ENCODE measurements at regions not wholly inside any gene's neighbourhood (a gene's known extent, or its start where the extent isn't known, plus 50 kb on each side); places are given as distances from the start of the nearest gene placed in this dataset.
"Not testable (repeated sequence)": the region's sequence is repeated elsewhere in the genome, so short reads cannot be mapped to it uniquely, and the experiment has no call there.

- H3K27ac Mint-ChIP-seq = no peak overlapping the region
- Histone ChIP-seq H3K36me3 (replicated peaks in 1 of 2; ENCODE audit: control extremely low read depth in 1 of 2, control insufficient read depth in 1 of 2, extremely low read depth in 1 of 2, insufficient read depth in 2 of 2, low read length in 1 of 2) (no peaks in the 10 kb centered on the region), H3K9ac (ENCODE audit: low read length) (no peak overlapping the region), H3K4me1 (ENCODE audit: control insufficient read depth in 2 of 2, insufficient read depth in 2 of 2, low read length in 2 of 2) (no peaks in the 10 kb centered on the region), H3K27me3 (replicated peaks in 1 of 4; ENCODE audit: control extremely low read depth in 1 of 4, control insufficient read depth in 3 of 4, insufficient read depth in 4 of 4, low read length in 3 of 4) (no peaks in the 10 kb centered on the region), H3K4me2 (replicated peaks; ENCODE audit: low read depth, low read length, poor library complexity, severe bottlenecking) (no peak overlapping the region), H2AFZ (ENCODE audit: insufficient read depth, low read depth, low read length, poor library complexity, severe bottlenecking) (no peak overlapping the region), H4K20me1 (ENCODE audit: control insufficient read depth, insufficient read depth, low read length, poor library complexity, severe bottlenecking) (no peaks in the 10 kb centered on the region), H3K27ac (ENCODE audit: low read length in 2 of 2) (no peak overlapping the region), H3K79me2 (ENCODE audit: control insufficient read depth, insufficient read depth, low read length) (no peaks in the 10 kb centered on the region), H3K4me3 (ENCODE audit: control extremely low read depth in 1 of 5, extremely low read depth in 1 of 5, insufficient read depth in 1 of 5, low read depth in 2 of 5, low read length in 4 of 5) (no peak overlapping the region), H3K9me3 (ENCODE audit: control extremely low read depth in 1 of 3, control insufficient read depth in 2 of 3, insufficient read depth in 1 of 3, low read length in 2 of 3) (peaks cover 0 to 1% (median 0%) of the 10 kb centered on the region in 3 donors)
- H3K27me3 Mint-ChIP-seq = no peaks in the 10 kb centered on the region
- intact Hi-C loops (cut with micrococcal nuclease) = no loop called here
- DNase-seq = no peak
- no peaks in the 10 kb centered on the region for H3K4me1 Mint-ChIP-seq
- H3K4me3 Mint-ChIP-seq = no peak overlapping the region
- 88% methylated on average over 1 of the region's 2 CpGs for WGBS (ENCODE audit: insufficient coverage)
- ChIA-PET POLR2A (no interaction called here), CTCF (no interaction called here)
- ATAC-seq (ENCODE audit: low read depth) = no peak
- TF ChIP-seq, protein P1, sequence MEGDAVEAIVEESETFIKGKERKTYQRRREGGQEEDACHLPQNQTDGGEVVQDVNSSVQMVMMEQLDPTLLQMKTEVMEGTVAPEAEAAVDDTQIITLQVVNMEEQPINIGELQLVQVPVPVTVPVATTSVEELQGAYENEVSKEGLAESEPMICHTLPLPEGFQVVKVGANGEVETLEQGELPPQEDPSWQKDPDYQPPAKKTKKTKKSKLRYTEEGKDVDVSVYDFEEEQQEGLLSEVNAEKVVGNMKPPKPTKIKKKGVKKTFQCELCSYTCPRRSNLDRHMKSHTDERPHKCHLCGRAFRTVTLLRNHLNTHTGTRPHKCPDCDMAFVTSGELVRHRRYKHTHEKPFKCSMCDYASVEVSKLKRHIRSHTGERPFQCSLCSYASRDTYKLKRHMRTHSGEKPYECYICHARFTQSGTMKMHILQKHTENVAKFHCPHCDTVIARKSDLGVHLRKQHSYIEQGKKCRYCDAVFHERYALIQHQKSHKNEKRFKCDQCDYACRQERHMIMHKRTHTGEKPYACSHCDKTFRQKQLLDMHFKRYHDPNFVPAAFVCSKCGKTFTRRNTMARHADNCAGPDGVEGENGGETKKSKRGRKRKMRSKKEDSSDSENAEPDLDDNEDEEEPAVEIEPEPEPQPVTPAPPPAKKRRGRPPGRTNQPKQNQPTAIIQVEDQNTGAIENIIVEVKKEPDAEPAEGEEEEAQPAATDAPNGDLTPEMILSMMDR (IDR thresholded peaks at IDR 0.05) = no peak
- no peak for TF ChIP-seq EZH2 (IDR thresholded peaks at IDR 0.05; ENCODE audit: borderline replicate concordance, insufficient read depth, low read depth, low read length, poor library complexity, severe bottlenecking)
- peaks cover 11% of the 10 kb centered on the region for H3K9me3 Mint-ChIP-seq (ENCODE audit: insufficient read depth)
Observed at GRCh38 chr13:83085186-83085900, 796.9 kb downstream of the SLITRK1 start.

DNA sequence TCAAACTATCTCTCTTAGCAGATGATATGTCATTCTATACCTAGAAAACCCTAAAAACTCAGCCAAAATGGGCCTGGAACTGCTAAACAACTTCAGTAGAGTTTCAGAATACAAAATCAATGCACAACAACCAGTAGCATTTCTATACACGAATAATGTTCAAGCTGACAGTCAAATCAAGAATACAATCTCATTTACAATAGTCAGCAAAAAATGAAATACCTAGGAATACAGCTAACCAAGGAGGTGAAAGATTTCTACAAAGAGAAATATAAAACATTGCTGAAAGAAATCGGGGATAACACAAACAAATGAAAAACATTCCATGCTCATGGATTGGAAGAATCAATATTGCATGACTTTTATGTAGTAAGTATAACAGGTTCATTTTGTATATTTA is 804.8 kb downstream of the SLITRK1 start:
- Histone ChIP-seq H3K9ac (ENCODE audit: low read length) (no peak overlapping the region), H3K4me1 (ENCODE audit: control insufficient read depth in 2 of 2, insufficient read depth in 2 of 2, low read length in 2 of 2) (no peaks in the 10 kb centered on the region), H2AFZ (ENCODE audit: insufficient read depth, low read depth, low read length, poor library complexity, severe bottlenecking) (no peak overlapping the region), H3K9me3 (ENCODE audit: control extremely low read depth in 1 of 3, control insufficient read depth in 2 of 3, insufficient read depth in 1 of 3, low read length in 2 of 3) (peaks cover 0 to 5% (median 1%) of the 10 kb centered on the region in 3 donors), H3K27me3 (replicated peaks in 1 of 4; ENCODE audit: control extremely low read depth in 1 of 4, control insufficient read depth in 3 of 4, insufficient read depth in 4 of 4, low read length in 3 of 4) (no peaks in the 10 kb centered on the region), H3K4me3 (ENCODE audit: control extremely low read depth in 1 of 5, extremely low read depth in 1 of 5, insufficient read depth in 1 of 5, low read depth in 2 of 5, low read length in 4 of 5) (no peak overlapping the region), H4K20me1 (ENCODE audit: control insufficient read depth, insufficient read depth, low read length, poor library complexity, severe bottlenecking) (no peaks in the 10 kb centered on the region), H3K4me2 (replicated peaks; ENCODE audit: low read depth, low read length, poor library complexity, severe bottlenecking) (no peak overlapping the region), H3K36me3 (replicated peaks in 1 of 2; ENCODE audit: control extremely low read depth in 1 of 2, control insufficient read depth in 1 of 2, extremely low read depth in 1 of 2, insufficient read depth in 2 of 2, low read length in 1 of 2) (no peaks in the 10 kb centered on the region), H3K79me2 (ENCODE audit: control insufficient read depth, insufficient read depth, low read length) (no peaks in the 10 kb centered on the region), H3K27ac (ENCODE audit: low read length in 2 of 2) (no peak overlapping the region)
- H3K27me3 Mint-ChIP-seq = no peaks in the 10 kb centered on the region
- H3K4me1 Mint-ChIP-seq = no peaks in the 10 kb centered on the region
- DNase-seq (no peak), ATAC-seq (ENCODE audit: low read depth) (no peak)
- H3K27ac Mint-ChIP-seq = no peak overlapping the region
- H3K4me3 Mint-ChIP-seq = no peak overlapping the region
- peaks cover 5% of the 10 kb centered on the region for H3K9me3 Mint-ChIP-seq (ENCODE audit: insufficient read depth)
- intact Hi-C loops (cut with micrococcal nuclease) = no loop called here
- ChIA-PET CTCF (no interaction called here), POLR2A (no interaction called here)
- no peak for TF ChIP-seq EZH2 (IDR thresholded peaks at IDR 0.05; ENCODE audit: borderline replicate concordance, insufficient read depth, low read depth, low read length, poor library complexity, severe bottlenecking)
- TF ChIP-seq, protein P1 (IDR thresholded peaks at IDR 0.05) = no peak
- no CpG with 5 or more reads among the region's 2 CpGs for WGBS (ENCODE audit: insufficient coverage)

- H3K4me1 Mint-ChIP-seq; POLR2A ChIA-PET; H3K27me3 Mint-ChIP-seq; CTCF ChIA-PET; H3K4me2 ChIP-seq (replicated peaks; ENCODE audit: low read depth, low read length, poor library complexity, severe bottlenecking); intact Hi-C loops (cut with micrococcal nuclease); H3K9me3 ChIP-seq (ENCODE audit: control extremely low read depth in 1 of 3, control insufficient read depth in 2 of 3, insufficient read depth in 1 of 3, low read length in 2 of 3); H3K4me3 ChIP-seq (ENCODE audit: control extremely low read depth in 1 of 5, extremely low read depth in 1 of 5, insufficient read depth in 1 of 5, low read depth in 2 of 5, low read length in 4 of 5); DNase-seq; H3K27me3 ChIP-seq (replicated peaks in 1 of 4; ENCODE audit: control extremely low read depth in 1 of 4, control insufficient read depth in 3 of 4, insufficient read depth in 4 of 4, low read length in 3 of 4); H3K27ac ChIP-seq (ENCODE audit: low read length in 2 of 2); H3K9me3 Mint-ChIP-seq (ENCODE audit: insufficient read depth); H3K27ac Mint-ChIP-seq; H3K4me1 ChIP-seq (ENCODE audit: control insufficient read depth in 2 of 2, insufficient read depth in 2 of 2, low read length in 2 of 2); H2AFZ ChIP-seq (ENCODE audit: insufficient read depth, low read depth, low read length, poor library complexity, severe bottlenecking); H3K79me2 ChIP-seq (ENCODE audit: control insufficient read depth, insufficient read depth, low read length); ATAC-seq (ENCODE audit: low read depth); H3K4me3 Mint-ChIP-seq; H3K9ac ChIP-seq (ENCODE audit: low read length); H4K20me1 ChIP-seq (ENCODE audit: control insufficient read depth, insufficient read depth, low read length, poor library complexity, severe bottlenecking); H3K36me3 ChIP-seq (replicated peaks in 1 of 2; ENCODE audit: control extremely low read depth in 1 of 2, control insufficient read depth in 1 of 2, extremely low read depth in 1 of 2, insufficient read depth in 2 of 2, low read length in 1 of 2): not testable (repeated sequence)
Observed at GRCh38 chr13:83073930-83074329, 808.3 kb downstream of the SLITRK1 start.
